PFSK-1 (cell line): ENCODE measurements at regions not wholly inside any gene's neighbourhood (a gene's known extent, or its start where the extent isn't known, plus 50 kb on each side); places are given as distances from the start of the nearest gene placed in this dataset.

Source experiments
- POLR2AphosphoS5 ChIP-seq: IDR thresholded peaks from 2 replicates; pipeline ENCODE4 v1.6.1; 2012; ENCODE audit warnings: low read depth, mild to moderate bottlenecking, control low read depth, low read length, moderate library complexity
- REST ChIP-seq, 2 experiments: IDR thresholded peaks; 2 replicates each; pipeline versions ENCODE4 v1.6.1 to v1.8.0; 2011 to 2012; ENCODE audit warnings: low read depth in 2 of 2, low read length in 2 of 2, control low read depth in 1 of 2, inconsistent platforms in 1 of 2, mild to moderate bottlenecking in 1 of 2, moderate library complexity in 1 of 2; ENCODE audit not compliant: insufficient read depth in 1 of 2
- TAF1 ChIP-seq: IDR thresholded peaks from 2 replicates; pipeline ENCODE4 v1.6.1; 2012; ENCODE audit warnings: low read length, control low read depth, borderline replicate concordance; ENCODE audit not compliant: insufficient read depth

DNA sequence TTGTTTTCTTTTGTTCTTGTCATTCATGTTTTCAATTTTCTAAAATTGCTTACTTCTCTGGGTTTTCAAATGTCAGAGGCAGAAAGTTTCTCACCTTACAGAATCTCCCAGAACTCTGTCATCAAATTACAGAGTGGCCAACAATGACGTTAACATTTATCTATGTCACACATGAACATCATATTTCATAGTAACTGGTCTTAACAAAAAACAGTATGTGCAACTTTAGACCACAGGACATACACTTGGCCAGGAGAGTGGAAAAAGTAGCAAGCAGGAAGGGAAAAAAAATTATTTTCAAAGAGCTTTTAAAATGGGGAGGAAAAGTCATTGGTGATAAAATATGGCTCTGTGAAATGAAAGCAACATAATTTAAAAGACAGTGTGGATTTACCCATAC lies 426.5 kb downstream of the MED13L start:
- TF ChIP-seq POLR2AphosphoS5: no peak
- no peak for TF ChIP-seq REST (IDR thresholded peaks at IDR 0.05; ENCODE audit: insufficient read depth in 1 of 2, low read depth in 2 of 2, low read length in 2 of 2)
- no peak for TF ChIP-seq TAF1
